ENCODE measurements at regions not wholly inside any gene's neighbourhood (a gene's known extent, or its start where the extent isn't known, plus 50 kb on each side); places are given as distances from the start of the nearest gene placed in this dataset.

DNA sequence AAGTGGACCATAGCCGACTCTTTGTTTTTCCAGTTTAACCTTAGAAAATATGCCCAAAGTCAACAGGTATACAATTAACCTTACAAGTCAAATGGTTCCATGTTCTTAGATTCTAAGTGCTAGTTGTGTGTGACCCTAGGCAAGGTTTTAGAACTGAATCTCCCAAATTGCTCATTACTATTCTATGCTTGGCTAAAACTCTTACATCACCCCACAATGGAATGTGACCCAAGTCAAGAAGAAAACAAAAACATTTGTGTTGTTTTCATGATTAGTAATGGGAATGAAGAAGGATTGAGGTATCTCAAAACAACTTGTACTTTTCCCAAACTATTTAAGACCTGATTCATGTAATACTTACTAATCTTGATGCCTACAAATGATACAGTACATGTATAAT is 159.2 kb downstream of the ARRDC3 start:
- no peak overlapping the region for H3K4me3 ChIP-seq (ENCODE audit: low read depth, low read length)
- H3K27me3 ChIP-seq (ENCODE audit: control insufficient read depth, insufficient read depth, low read length) = no peaks in the 10 kb centered on the region
- TF ChIP-seq, protein P1, sequence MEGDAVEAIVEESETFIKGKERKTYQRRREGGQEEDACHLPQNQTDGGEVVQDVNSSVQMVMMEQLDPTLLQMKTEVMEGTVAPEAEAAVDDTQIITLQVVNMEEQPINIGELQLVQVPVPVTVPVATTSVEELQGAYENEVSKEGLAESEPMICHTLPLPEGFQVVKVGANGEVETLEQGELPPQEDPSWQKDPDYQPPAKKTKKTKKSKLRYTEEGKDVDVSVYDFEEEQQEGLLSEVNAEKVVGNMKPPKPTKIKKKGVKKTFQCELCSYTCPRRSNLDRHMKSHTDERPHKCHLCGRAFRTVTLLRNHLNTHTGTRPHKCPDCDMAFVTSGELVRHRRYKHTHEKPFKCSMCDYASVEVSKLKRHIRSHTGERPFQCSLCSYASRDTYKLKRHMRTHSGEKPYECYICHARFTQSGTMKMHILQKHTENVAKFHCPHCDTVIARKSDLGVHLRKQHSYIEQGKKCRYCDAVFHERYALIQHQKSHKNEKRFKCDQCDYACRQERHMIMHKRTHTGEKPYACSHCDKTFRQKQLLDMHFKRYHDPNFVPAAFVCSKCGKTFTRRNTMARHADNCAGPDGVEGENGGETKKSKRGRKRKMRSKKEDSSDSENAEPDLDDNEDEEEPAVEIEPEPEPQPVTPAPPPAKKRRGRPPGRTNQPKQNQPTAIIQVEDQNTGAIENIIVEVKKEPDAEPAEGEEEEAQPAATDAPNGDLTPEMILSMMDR (IDR thresholded peaks at IDR 0.05; ENCODE audit: insufficient read depth, low read length, poor library complexity, severe bottlenecking) = no peak
- H3K36me3 ChIP-seq (ENCODE audit: control insufficient read depth, insufficient read depth, low read length) = no peaks in the 10 kb centered on the region
- DNase-seq (ENCODE audit: low read depth) = no peak

DNA sequence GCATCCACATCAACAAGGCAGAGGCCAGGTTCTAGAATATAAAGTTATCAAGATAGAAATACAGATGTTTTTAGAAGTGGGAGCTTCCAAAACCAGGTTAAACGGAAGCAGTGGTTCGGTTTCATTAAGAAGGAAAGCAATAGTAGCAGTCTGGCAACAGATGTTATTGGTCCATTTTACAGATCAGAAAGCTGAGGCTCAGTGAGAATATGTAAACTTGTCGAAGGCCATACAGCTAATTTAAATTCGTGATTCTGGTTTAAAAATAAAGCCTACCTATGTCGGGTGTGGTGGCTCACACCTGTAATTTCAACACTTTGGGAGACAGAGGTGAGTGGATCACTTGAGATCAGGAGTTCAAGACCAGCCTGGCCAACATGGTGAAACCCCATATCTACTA is 160.6 kb downstream of the ARRDC3 start:
- TF ChIP-seq, protein P1 (IDR thresholded peaks at IDR 0.05; ENCODE audit: insufficient read depth, low read length, poor library complexity, severe bottlenecking) = no peak
- Histone ChIP-seq H3K36me3 (ENCODE audit: control insufficient read depth, insufficient read depth, low read length) (no peaks in the 10 kb centered on the region), H3K4me3 (ENCODE audit: low read depth, low read length) (no peak overlapping the region), H3K27me3 (ENCODE audit: control insufficient read depth, insufficient read depth, low read length) (no peaks in the 10 kb centered on the region)
- DNase-seq (ENCODE audit: low read depth) = no peak

DNA sequence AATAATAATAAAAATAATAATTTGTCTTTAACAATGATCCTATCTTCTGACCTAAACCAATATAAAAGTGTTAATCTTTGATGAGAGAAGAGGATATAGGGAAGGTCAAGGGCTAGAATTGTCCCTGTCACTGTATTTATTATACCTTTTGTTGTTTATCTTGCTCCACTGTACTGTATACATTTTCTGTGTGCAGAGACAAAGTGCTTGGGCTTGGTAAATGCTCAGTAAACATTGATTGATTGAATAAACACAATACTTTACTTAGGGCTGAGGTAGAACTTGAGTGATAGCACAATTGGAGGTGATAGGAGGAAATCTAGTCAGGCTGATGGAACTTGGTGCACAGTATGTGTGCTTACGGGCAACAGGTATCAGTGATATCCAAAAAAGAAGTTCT is 161.2 kb downstream of the ARRDC3 start:
- no peak for DNase-seq (ENCODE audit: low read depth)
- no peak overlapping the region for H3K4me3 ChIP-seq (ENCODE audit: low read depth, low read length)
- no peaks in the 10 kb centered on the region for H3K36me3 ChIP-seq (ENCODE audit: control insufficient read depth, insufficient read depth, low read length)
- no peaks in the 10 kb centered on the region for H3K27me3 ChIP-seq (ENCODE audit: control insufficient read depth, insufficient read depth, low read length)
- TF ChIP-seq, protein P1 (IDR thresholded peaks at IDR 0.05; ENCODE audit: insufficient read depth, low read length, poor library complexity, severe bottlenecking) = no peak

DNA sequence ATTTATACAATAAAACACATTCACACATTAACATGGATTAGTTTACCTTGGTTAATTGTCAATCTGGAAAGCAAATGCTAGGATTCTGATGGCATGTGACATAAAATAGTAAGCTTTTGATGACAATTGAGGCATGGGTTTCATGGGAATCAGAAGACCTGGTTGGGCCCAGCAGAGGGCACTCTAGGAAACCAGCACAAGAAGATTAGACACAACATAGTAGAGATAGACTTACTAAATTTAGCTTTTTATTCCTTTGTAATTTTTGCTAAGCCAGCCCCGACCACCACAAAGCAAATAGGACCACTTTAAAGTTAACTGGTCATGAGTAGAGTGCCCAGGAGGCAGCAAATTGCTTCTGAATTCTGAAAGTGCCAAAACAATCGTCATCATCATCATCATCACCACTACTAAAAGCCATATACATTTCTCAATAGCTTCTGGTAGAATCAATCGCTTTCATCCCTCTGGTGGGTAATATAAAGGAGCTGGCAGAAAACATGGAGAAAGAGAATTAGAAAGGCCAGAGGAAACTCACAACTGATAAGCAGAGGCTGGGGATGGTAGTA is 163.2 kb downstream of the ARRDC3 start:
- TF ChIP-seq, protein P1 (IDR thresholded peaks at IDR 0.05; ENCODE audit: insufficient read depth, low read length, poor library complexity, severe bottlenecking) = peak; percentile 18
- DNase-seq (ENCODE audit: low read depth) = no peak

DNA sequence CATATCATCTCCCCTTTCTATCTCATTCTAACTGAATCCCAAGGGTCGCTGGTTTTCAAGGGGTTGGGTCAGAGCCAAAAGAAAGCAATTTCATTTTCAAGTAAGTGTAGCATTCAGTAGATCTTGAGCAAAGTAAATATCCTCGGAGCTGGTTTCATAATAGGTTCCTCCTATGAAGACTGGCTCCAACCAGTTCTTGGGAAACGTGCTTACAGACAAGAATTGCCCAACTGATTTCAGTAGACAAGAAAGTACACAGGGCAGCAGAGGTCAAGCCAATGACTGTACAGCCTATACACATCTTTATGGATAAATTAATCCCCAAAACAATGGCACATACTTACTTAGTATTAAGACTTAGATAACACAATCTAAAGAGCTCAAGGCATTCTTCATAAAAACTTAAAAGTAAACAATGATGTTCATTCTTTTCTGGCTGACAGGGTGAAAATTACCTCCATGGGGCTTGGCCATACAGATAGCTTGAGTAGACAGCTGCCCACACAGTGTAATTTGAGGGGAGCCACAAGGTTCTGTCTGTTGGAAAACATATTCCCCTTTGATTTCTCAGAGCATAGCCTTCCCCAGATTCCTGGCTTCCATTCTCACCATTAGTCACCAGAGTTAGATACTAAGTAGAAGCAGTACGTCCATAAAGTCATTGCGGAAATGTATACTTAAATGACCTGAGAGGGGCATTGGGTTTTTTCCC is 163.9 kb downstream of the ARRDC3 start:
- Histone ChIP-seq H3K27me3 (ENCODE audit: control insufficient read depth, insufficient read depth, low read length) (no peaks in the 10 kb centered on the region), H3K36me3 (ENCODE audit: control insufficient read depth, insufficient read depth, low read length) (no peaks in the 10 kb centered on the region), H3K4me3 (ENCODE audit: low read depth, low read length) (no peak overlapping the region)
- DNase-seq (ENCODE audit: low read depth) = no peak
- TF ChIP-seq, protein P1 (IDR thresholded peaks at IDR 0.05; ENCODE audit: insufficient read depth, low read length, poor library complexity, severe bottlenecking) = no peak

More for the DNA sequence above, 163.2 kb downstream of the ARRDC3 start:
- Histone ChIP-seq H3K36me3 (ENCODE audit: control insufficient read depth, insufficient read depth, low read length) (no peaks in the 10 kb centered on the region), H3K4me3 (ENCODE audit: low read depth, low read length) (no peak overlapping the region), H3K27me3 (ENCODE audit: control insufficient read depth, insufficient read depth, low read length) (no peaks in the 10 kb centered on the region)

DNA sequence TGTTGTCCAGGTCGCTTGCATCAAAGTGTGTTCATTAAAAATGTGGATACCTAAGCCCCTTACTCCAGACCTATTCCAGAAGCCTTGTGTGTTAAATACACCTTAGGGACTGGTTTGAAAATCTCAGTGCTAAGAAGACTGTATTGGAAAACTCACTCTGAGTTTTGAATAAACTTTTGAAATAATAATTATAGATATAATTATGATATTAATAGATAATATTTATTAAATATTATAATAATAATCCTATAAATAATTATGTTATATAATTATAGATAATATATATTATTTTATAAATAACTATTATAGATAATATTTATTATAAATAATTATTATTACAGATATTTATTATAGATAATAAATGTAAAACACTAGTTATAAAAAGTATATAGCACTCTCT is 165.3 kb downstream of the ARRDC3 start:
- Histone ChIP-seq H3K27me3 (ENCODE audit: control insufficient read depth, insufficient read depth, low read length) (no peaks in the 10 kb centered on the region), H3K36me3 (ENCODE audit: control insufficient read depth, insufficient read depth, low read length) (no peaks in the 10 kb centered on the region), H3K4me3 (ENCODE audit: low read depth, low read length) (no peak overlapping the region)
- TF ChIP-seq, protein P1 (IDR thresholded peaks at IDR 0.05; ENCODE audit: insufficient read depth, low read length, poor library complexity, severe bottlenecking) = no peak
- DNase-seq (ENCODE audit: low read depth) = no peak

Measured in kidney epithelial cell (primary cell).